GM18526 (cell line): ENCODE measurements at regions not wholly inside any gene's neighbourhood (a gene's known extent, or its start where the extent isn't known, plus 50 kb on each side); places are given as distances from the start of the nearest gene placed in this dataset.

Source experiments
- POLR2A ChIP-seq: IDR thresholded peaks from 3 replicates; pipeline ENCODE4 v1.6.1; 2011; ENCODE audit not compliant: insufficient read length; ENCODE audit errors: extremely low read depth

- no peak for TF ChIP-seq POLR2A
These were observed 55.8 kb upstream of the GSE1 start for GRCh38 chr16:85557083-85557970.

GRCh38 chr16:85557971-85558657, 55.0 kb upstream of the GSE1 start:
- no peak for TF ChIP-seq POLR2A

- TF ChIP-seq POLR2A: no peak
These were observed 52.2 kb upstream of the GSE1 start for GRCh38 chr16:85560932-85561247.

GRCh38 chr16:85561248-85562092, 51.7 kb upstream of the GSE1 start:
- TF ChIP-seq POLR2A: no peak

- no peak for TF ChIP-seq POLR2A
These were observed 50.9 kb upstream of the GSE1 start for GRCh38 chr16:85562093-85562786.

- TF ChIP-seq POLR2A: no peak
These were observed 50.1 kb upstream of the GSE1 start for GRCh38 chr16:85563034-85563433.
